ENCODE measurements at regions not wholly inside any gene's neighbourhood (a gene's known extent, or its start where the extent isn't known, plus 50 kb on each side); places are given as distances from the start of the nearest gene placed in this dataset.

GRCh38 chrX:39059866-39060265, 258.6 kb downstream of the MID1IP1 start:
- Histone ChIP-seq H3F3A (ENCODE audit: insufficient read depth, low read length) (no peaks in the 10 kb centered on the region), H3K79me2 (ENCODE audit: insufficient read depth, low read length) (no peaks in the 10 kb centered on the region), H3K9ac (ENCODE audit: low read length) (no peak overlapping the region)

GRCh38 chrX:39063037-39063436, 261.8 kb downstream of the MID1IP1 start:
- Histone ChIP-seq H3K9me2 (ENCODE audit: low read depth, low read length) (no peaks in the 10 kb centered on the region), H3K4me3 (ENCODE audit: low read depth, low read length, poor library complexity, severe bottlenecking) (no peak overlapping the region), H3K27me3 (ENCODE audit: insufficient read depth, low read length) (no peaks in the 10 kb centered on the region), H3K4me1 (ENCODE audit: insufficient read depth, low read length, severe bottlenecking) (no peaks in the 10 kb centered on the region), H3F3A (ENCODE audit: insufficient read depth, low read length) (no peaks in the 10 kb centered on the region), H3K79me2 (ENCODE audit: insufficient read depth, low read length) (no peaks in the 10 kb centered on the region), H3K9me3 (ENCODE audit: low read length) (no peaks in the 10 kb centered on the region), H3K27ac (ENCODE audit: low read depth, low read length, poor library complexity, severe bottlenecking) (no peak overlapping the region), H3K9ac (ENCODE audit: low read length) (no peak overlapping the region), H3K36me3 (ENCODE audit: insufficient read depth, low read length) (no peaks in the 10 kb centered on the region), H2AFZ (ENCODE audit: low read length) (no peak overlapping the region), H4K20me1 (ENCODE audit: insufficient read depth, low read length) (no peaks in the 10 kb centered on the region), H3K4me2 (ENCODE audit: low read length) (no peak overlapping the region)
- no peak for TF ChIP-seq CTCF (IDR thresholded peaks at IDR 0.05; ENCODE audit: low read length)
- TF ChIP-seq EZH2 (IDR thresholded peaks at IDR 0.05; ENCODE audit: borderline replicate concordance, low read length) = no peak

More at GRCh38 chrX:39059866-39060265, 258.6 kb downstream of the MID1IP1 start:
- Histone ChIP-seq H4K20me1 (ENCODE audit: insufficient read depth, low read length) (no peaks in the 10 kb centered on the region), H3K9me2 (ENCODE audit: low read depth, low read length) (no peaks in the 10 kb centered on the region), H3K9me3 (ENCODE audit: low read length) (no peaks in the 10 kb centered on the region), H3K4me1 (ENCODE audit: insufficient read depth, low read length, severe bottlenecking) (no peaks in the 10 kb centered on the region), H3K4me2 (ENCODE audit: low read length) (no peak overlapping the region), H2AFZ (ENCODE audit: low read length) (no peak overlapping the region), H3K4me3 (ENCODE audit: low read depth, low read length, poor library complexity, severe bottlenecking) (no peak overlapping the region), H3K36me3 (ENCODE audit: insufficient read depth, low read length) (no peaks in the 10 kb centered on the region), H3K27ac (ENCODE audit: low read depth, low read length, poor library complexity, severe bottlenecking) (no peak overlapping the region), H3K27me3 (ENCODE audit: insufficient read depth, low read length) (no peaks in the 10 kb centered on the region)
- TF ChIP-seq CTCF (IDR thresholded peaks at IDR 0.05; ENCODE audit: low read length) (no peak), EZH2 (IDR thresholded peaks at IDR 0.05; ENCODE audit: borderline replicate concordance, low read length) (no peak)

GRCh38 chrX:39063702-39064101, 262.4 kb downstream of the MID1IP1 start:
- Histone ChIP-seq H3K9me2 (ENCODE audit: low read depth, low read length) (no peaks in the 10 kb centered on the region), H3K27ac (ENCODE audit: low read depth, low read length, poor library complexity, severe bottlenecking) (no peak overlapping the region), H3K4me2 (ENCODE audit: low read length) (no peak overlapping the region), H3K36me3 (ENCODE audit: insufficient read depth, low read length) (no peaks in the 10 kb centered on the region), H3F3A (ENCODE audit: insufficient read depth, low read length) (no peaks in the 10 kb centered on the region), H2AFZ (ENCODE audit: low read length) (no peak overlapping the region), H3K79me2 (ENCODE audit: insufficient read depth, low read length) (no peaks in the 10 kb centered on the region), H3K9me3 (ENCODE audit: low read length) (no peaks in the 10 kb centered on the region), H3K4me3 (ENCODE audit: low read depth, low read length, poor library complexity, severe bottlenecking) (no peak overlapping the region), H4K20me1 (ENCODE audit: insufficient read depth, low read length) (no peaks in the 10 kb centered on the region), H3K27me3 (ENCODE audit: insufficient read depth, low read length) (no peaks in the 10 kb centered on the region), H3K4me1 (ENCODE audit: insufficient read depth, low read length, severe bottlenecking) (no peaks in the 10 kb centered on the region), H3K9ac (ENCODE audit: low read length) (no peak overlapping the region)
- TF ChIP-seq EZH2 (IDR thresholded peaks at IDR 0.05; ENCODE audit: borderline replicate concordance, low read length) = no peak

DNA sequence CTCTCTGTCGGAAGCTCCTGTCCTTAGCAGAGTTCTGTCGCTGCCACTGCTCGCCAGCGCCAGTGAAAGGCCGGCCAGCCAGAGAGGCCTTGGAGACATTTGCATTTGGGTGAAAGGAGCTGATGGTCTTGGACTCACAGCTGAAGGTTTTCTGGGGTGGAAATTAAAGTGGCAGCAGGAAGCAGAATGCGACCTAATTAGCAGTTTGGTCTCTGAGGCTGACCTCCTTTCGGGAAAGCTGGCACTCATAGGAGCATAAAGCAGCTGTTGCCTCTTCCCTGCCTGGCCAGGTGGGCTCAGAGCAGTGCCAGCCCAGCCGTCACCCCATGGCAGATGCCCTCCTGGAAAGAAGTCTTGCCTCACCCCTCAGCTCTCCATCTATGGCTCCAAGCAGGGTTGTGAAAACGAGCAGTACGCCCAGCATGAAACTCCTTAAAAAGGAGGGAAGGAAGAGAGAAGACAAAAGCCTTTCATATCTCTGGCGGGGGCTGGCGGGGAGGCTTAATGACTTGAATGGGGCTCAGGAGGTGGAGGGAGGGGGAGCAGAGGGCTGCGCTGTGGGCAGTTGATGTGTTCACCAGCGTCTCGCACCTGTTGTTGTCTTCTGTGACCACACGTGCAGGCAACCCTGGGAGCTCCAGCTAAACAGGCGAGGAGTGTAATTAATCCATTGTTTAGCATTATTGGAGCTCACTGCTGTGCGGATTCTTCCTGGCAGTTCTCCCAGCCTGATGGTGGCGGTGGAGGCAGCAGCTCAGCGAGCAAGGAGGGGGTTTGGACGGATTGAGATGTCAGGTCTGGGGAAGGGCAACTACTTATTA, 264.0 kb downstream of the MID1IP1 start:
- H4K20me1 ChIP-seq (ENCODE audit: insufficient read depth, low read length) = no peaks in the 10 kb centered on the region
- no peaks in the 10 kb centered on the region for H3K79me2 ChIP-seq (ENCODE audit: insufficient read depth, low read length)
- TF ChIP-seq CTCF (IDR thresholded peaks at IDR 0.05; ENCODE audit: low read length) = no peak
- TF ChIP-seq EZH2 (IDR thresholded peaks at IDR 0.05; ENCODE audit: borderline replicate concordance, low read length) = no peak
- H3K4me1 ChIP-seq (ENCODE audit: insufficient read depth, low read length, severe bottlenecking) = no peaks in the 10 kb centered on the region
- no peak overlapping the region for H3K4me3 ChIP-seq (ENCODE audit: low read depth, low read length, poor library complexity, severe bottlenecking)
- H3K27me3 ChIP-seq (ENCODE audit: insufficient read depth, low read length) = no peaks in the 10 kb centered on the region
- H2AFZ ChIP-seq (ENCODE audit: low read length) = no peak overlapping the region
- H3F3A ChIP-seq (ENCODE audit: insufficient read depth, low read length) = no peaks in the 10 kb centered on the region
- no peak overlapping the region for H3K9ac ChIP-seq (ENCODE audit: low read length)
- H3K27ac ChIP-seq (ENCODE audit: low read depth, low read length, poor library complexity, severe bottlenecking) = no peak overlapping the region
- H3K9me3 ChIP-seq (ENCODE audit: low read length) = no peaks in the 10 kb centered on the region
- H3K9me2 ChIP-seq (ENCODE audit: low read depth, low read length) = no peaks in the 10 kb centered on the region
- H3K4me2 ChIP-seq (ENCODE audit: low read length) = no peak overlapping the region
- no peaks in the 10 kb centered on the region for H3K36me3 ChIP-seq (ENCODE audit: insufficient read depth, low read length)
